T47D (cell line): ENCODE measurements at regions not wholly inside any gene's neighbourhood (a gene's known extent, or its start where the extent isn't known, plus 50 kb on each side); places are given as distances from the start of the nearest gene placed in this dataset.
A peak's percentile ranks its signal among the peaks of the same experiment; 100 is the strongest.

Experiments used
- DNase-seq, 2 experiments: peaks; one replicate each; pipeline versions ENCODE4 v3.0.0 to v3.0.0-alpha.2; 2011 to 2012; ENCODE audit warnings: low read depth in 1 of 2, low spot score in 1 of 2
- JUND ChIP-seq: IDR thresholded peaks from 2 replicates; pipeline ENCODE4 v1.6.1; 2012; ENCODE audit warnings: low read depth
- in situ Hi-C: cut with HindIII; loops from 2 replicates; pipeline ENCODE4 v1.10.0; 2016; ENCODE audit warnings: low sequenced_read_pairs, low pct_unique_long_range_greater_than_20kb

- in situ Hi-C loops: no loop called here
- TF ChIP-seq JUND: no peak
- no peak for DNase-seq
These were observed 152.6 kb downstream of the FAM43A start for GRCh38 chr3:194838236-194838635.

- DNase-seq: no peak
- in situ Hi-C loops: no loop called here
These were observed 155.2 kb downstream of the FAM43A start for GRCh38 chr3:194840661-194841514.

GRCh38 chr3:194841515-194841841 is 155.8 kb downstream of the FAM43A start:
- TF ChIP-seq JUND: no peak
- no peak for DNase-seq
- in situ Hi-C loops: no loop called here

More at GRCh38 chr3:194840661-194841514, 155.2 kb downstream of the FAM43A start:
- no peak for TF ChIP-seq JUND

GRCh38 chr3:194843556-194843955 is 157.9 kb downstream of the FAM43A start:
- no peak for TF ChIP-seq JUND
- in situ Hi-C loops: no loop called here
- DNase-seq: no peak

GRCh38 chr3:194844046-194844445 is 158.4 kb downstream of the FAM43A start:
- DNase-seq: no peak
- in situ Hi-C loops: no loop called here
- no peak for TF ChIP-seq JUND

GRCh38 chr3:194849166-194849875 is 163.6 kb downstream of the FAM43A start:
- in situ Hi-C loops: no loop called here
- no peak for TF ChIP-seq JUND
- DNase-seq: no peak

- peak in 1 of 2 experiments; percentile 49 for DNase-seq
- no peak for TF ChIP-seq JUND
- in situ Hi-C loops: no loop called here
These were observed 165.6 kb downstream of the FAM43A start for GRCh38 chr3:194851254-194851653.

- DNase-seq: no peak
- in situ Hi-C loops: no loop called here
- no peak for TF ChIP-seq JUND
These were observed 166.3 kb downstream of the FAM43A start for GRCh38 chr3:194851941-194852340.

- no peak for DNase-seq
- in situ Hi-C loops: no loop called here
- no peak for TF ChIP-seq JUND
These were observed 166.7 kb downstream of the FAM43A start for GRCh38 chr3:194852345-194852744.

GRCh38 chr3:194852831-194853508 is 167.3 kb downstream of the FAM43A start:
- in situ Hi-C loops: no loop called here
- DNase-seq: peak in 1 of 2 experiments; percentile 68
- TF ChIP-seq JUND: no peak

GRCh38 chr3:194854206-194854605 is 168.5 kb downstream of the FAM43A start:
- in situ Hi-C loops: no loop called here
- no peak for DNase-seq
- TF ChIP-seq JUND: no peak

GRCh38 chr3:194854659-194855390 is 169.1 kb downstream of the FAM43A start:
- no peak for TF ChIP-seq JUND
- DNase-seq: peak in 1 of 2 experiments; percentile 67
- in situ Hi-C loops: no loop called here
